ENCODE measurements at regions not wholly inside any gene's neighbourhood (a gene's known extent, or its start where the extent isn't known, plus 50 kb on each side); places are given as distances from the start of the nearest gene placed in this dataset.

- TF ChIP-seq CTCF (conservative IDR thresholded peaks at IDR 0.05 in 1 of 2, IDR thresholded peaks at IDR 0.05 in 1 of 2; ENCODE audit: low read depth in 1 of 2, low read length in 2 of 2) (no peak), EZH2 (IDR thresholded peaks at IDR 0.05; ENCODE audit: low read length, missing control alignments) (no peak)
Observed at GRCh38 chr3:64440498-64440897, 215.2 kb upstream of the PRICKLE2 start.
